ENCODE measurements at regions not wholly inside any gene's neighbourhood (a gene's known extent, or its start where the extent isn't known, plus 50 kb on each side); places are given as distances from the start of the nearest gene placed in this dataset.

DNA sequence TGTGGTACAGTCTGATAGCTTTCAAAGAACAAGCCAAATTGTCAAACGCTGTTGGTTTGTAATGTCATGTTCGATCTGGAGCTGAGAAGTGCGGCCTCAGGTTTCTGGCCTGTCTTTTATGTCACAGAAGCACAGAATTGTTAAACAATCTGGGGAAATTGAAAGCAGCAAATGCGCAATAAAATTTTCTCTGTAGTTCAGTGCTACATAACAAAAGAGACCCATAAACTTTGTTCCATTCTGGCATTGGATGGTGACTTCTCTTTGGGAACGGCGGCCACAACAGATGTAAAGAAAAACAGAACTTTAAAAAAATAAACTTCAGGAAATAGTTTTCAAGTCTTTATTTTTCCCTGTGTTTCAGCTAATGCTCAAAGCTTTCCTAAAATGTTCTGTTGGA, 106.9 kb downstream of the PRL start:
- TF ChIP-seq POLR2AphosphoS5 (IDR thresholded peaks at IDR 0.05; ENCODE audit: borderline replicate concordance, low read depth, low read length) (no peak), EZH2 (IDR thresholded peaks at IDR 0.05) (no peak)
